ENCODE measurements at regions not wholly inside any gene's neighbourhood (a gene's known extent, or its start where the extent isn't known, plus 50 kb on each side); places are given as distances from the start of the nearest gene placed in this dataset.

DNA sequence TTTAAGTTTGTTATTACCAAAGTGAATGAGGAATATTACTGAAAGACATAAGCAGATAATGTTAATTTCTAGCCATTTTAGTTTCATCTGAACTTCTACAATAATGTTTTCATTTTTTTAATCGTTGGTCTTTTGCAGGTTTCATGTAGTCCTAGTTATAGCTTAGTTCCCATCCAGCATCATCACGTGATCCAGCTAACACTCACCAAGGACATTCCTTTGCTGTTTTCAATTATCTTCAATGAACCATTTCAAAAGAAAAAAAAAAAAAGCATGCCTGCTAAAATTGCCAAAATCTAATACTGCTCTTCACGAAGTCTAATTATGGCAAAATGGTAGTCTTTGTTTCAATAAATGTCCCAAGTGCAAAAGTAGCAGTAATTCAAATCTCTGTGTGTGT is 187.7 kb upstream of the ATXN7L3B start:
- TF ChIP-seq POLR2A (IDR thresholded peaks at IDR 0.05) = no peak
- TF ChIP-seq, protein P1, sequence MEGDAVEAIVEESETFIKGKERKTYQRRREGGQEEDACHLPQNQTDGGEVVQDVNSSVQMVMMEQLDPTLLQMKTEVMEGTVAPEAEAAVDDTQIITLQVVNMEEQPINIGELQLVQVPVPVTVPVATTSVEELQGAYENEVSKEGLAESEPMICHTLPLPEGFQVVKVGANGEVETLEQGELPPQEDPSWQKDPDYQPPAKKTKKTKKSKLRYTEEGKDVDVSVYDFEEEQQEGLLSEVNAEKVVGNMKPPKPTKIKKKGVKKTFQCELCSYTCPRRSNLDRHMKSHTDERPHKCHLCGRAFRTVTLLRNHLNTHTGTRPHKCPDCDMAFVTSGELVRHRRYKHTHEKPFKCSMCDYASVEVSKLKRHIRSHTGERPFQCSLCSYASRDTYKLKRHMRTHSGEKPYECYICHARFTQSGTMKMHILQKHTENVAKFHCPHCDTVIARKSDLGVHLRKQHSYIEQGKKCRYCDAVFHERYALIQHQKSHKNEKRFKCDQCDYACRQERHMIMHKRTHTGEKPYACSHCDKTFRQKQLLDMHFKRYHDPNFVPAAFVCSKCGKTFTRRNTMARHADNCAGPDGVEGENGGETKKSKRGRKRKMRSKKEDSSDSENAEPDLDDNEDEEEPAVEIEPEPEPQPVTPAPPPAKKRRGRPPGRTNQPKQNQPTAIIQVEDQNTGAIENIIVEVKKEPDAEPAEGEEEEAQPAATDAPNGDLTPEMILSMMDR (IDR thresholded peaks at IDR 0.05 in 8 of 11, conservative IDR thresholded peaks at IDR 0.05 in 3 of 11) = no peak

Data from spleen (tissue), 7 donors.